ENCODE measurements at regions not wholly inside any gene's neighbourhood (a gene's known extent, or its start where the extent isn't known, plus 50 kb on each side); places are given as distances from the start of the nearest gene placed in this dataset.

DNA sequence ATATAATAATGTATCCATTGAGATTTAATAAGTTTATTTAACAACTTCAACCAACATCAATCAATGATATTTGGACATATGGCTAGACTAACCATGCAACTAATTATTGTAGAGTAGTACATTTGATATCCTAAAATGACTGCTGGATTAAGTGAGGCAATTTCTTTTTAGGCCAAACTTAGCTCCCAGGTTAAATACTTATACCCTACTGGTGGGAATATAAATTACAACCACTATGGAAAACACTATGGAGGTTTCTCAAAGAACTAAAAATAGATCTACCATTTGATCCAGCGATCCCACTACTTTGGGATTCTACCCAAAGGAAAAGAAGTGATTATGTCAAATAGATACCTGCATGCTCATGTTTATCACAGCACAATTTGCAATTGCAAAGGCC lies 345.8 kb downstream of the RBM26 start:
- TF ChIP-seq EP300 (IDR thresholded peaks at IDR 0.05) (no peak), POLR2A (IDR thresholded peaks at IDR 0.05; ENCODE audit: low read length) (no peak)
- TF ChIP-seq, protein P1, sequence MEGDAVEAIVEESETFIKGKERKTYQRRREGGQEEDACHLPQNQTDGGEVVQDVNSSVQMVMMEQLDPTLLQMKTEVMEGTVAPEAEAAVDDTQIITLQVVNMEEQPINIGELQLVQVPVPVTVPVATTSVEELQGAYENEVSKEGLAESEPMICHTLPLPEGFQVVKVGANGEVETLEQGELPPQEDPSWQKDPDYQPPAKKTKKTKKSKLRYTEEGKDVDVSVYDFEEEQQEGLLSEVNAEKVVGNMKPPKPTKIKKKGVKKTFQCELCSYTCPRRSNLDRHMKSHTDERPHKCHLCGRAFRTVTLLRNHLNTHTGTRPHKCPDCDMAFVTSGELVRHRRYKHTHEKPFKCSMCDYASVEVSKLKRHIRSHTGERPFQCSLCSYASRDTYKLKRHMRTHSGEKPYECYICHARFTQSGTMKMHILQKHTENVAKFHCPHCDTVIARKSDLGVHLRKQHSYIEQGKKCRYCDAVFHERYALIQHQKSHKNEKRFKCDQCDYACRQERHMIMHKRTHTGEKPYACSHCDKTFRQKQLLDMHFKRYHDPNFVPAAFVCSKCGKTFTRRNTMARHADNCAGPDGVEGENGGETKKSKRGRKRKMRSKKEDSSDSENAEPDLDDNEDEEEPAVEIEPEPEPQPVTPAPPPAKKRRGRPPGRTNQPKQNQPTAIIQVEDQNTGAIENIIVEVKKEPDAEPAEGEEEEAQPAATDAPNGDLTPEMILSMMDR (IDR thresholded peaks at IDR 0.05): no peak

All from A549 (cell line).